ENCODE measurements at regions not wholly inside any gene's neighbourhood (a gene's known extent, or its start where the extent isn't known, plus 50 kb on each side); places are given as distances from the start of the nearest gene placed in this dataset.
A peak's percentile ranks its signal among the peaks of the same experiment; 100 is the strongest.

GRCh38 chr7:25358926-25359325 lies 130.6 kb upstream of the NPVF start:
- peak in 1 of 4 donors; percentile 44 for DNase-seq (ENCODE audit: low read depth in 4 of 4, low spot score in 2 of 4)

GRCh38 chr7:25359471-25360059 lies 131.3 kb upstream of the NPVF start:
- peak in 2 of 4 donors; percentile 49 to 55 for DNase-seq (ENCODE audit: low read depth in 4 of 4, low spot score in 2 of 4)

- peak in 1 of 4 donors; percentile 33 for DNase-seq (ENCODE audit: low read depth in 4 of 4, low spot score in 2 of 4)
These were observed 132.2 kb upstream of the NPVF start for GRCh38 chr7:25360451-25360850.

GRCh38 chr7:25361387-25361786 lies 133.1 kb upstream of the NPVF start:
- DNase-seq (ENCODE audit: low read depth in 4 of 4, low spot score in 2 of 4): no peak

GRCh38 chr7:25361863-25362262 lies 133.6 kb upstream of the NPVF start:
- DNase-seq (ENCODE audit: low read depth in 4 of 4, low spot score in 2 of 4): no peak

GRCh38 chr7:25368599-25369201 lies 140.4 kb upstream of the NPVF start:
- no peak for DNase-seq (ENCODE audit: low read depth in 4 of 4, low spot score in 2 of 4)

GRCh38 chr7:25369786-25370185 lies 141.5 kb upstream of the NPVF start:
- DNase-seq (ENCODE audit: low read depth in 4 of 4, low spot score in 2 of 4): no peak

GRCh38 chr7:25371972-25372371 lies 143.7 kb upstream of the NPVF start:
- no peak for DNase-seq (ENCODE audit: low read depth in 4 of 4, low spot score in 2 of 4)

- no peak for DNase-seq (ENCODE audit: low read depth in 4 of 4, low spot score in 2 of 4)
These were observed 147.7 kb upstream of the NPVF start for GRCh38 chr7:25375805-25376600.

GRCh38 chr7:25379351-25380300 lies 151.3 kb upstream of the NPVF start:
- no peak for DNase-seq (ENCODE audit: low read depth in 4 of 4, low spot score in 2 of 4)

GRCh38 chr7:25381818-25382589 lies 153.7 kb upstream of the NPVF start:
- no peak for DNase-seq (ENCODE audit: low read depth in 4 of 4, low spot score in 2 of 4)

GRCh38 chr7:25382869-25383268 lies 154.6 kb upstream of the NPVF start:
- no peak for DNase-seq (ENCODE audit: low read depth in 4 of 4, low spot score in 2 of 4)

GRCh38 chr7:25383402-25383801 lies 155.1 kb upstream of the NPVF start:
- no peak for DNase-seq (ENCODE audit: low read depth in 4 of 4, low spot score in 2 of 4)

GRCh38 chr7:25384788-25385505 lies 156.7 kb upstream of the NPVF start:
- DNase-seq (ENCODE audit: low read depth in 4 of 4, low spot score in 2 of 4): no peak

- no peak for DNase-seq (ENCODE audit: low read depth in 4 of 4, low spot score in 2 of 4)
These were observed 157.3 kb upstream of the NPVF start for GRCh38 chr7:25385506-25386136.

- DNase-seq (ENCODE audit: low read depth in 4 of 4, low spot score in 2 of 4): no peak
These were observed 158.0 kb upstream of the NPVF start for GRCh38 chr7:25386311-25386744.

- no peak for DNase-seq (ENCODE audit: low read depth in 4 of 4, low spot score in 2 of 4)
These were observed 160.4 kb upstream of the NPVF start for GRCh38 chr7:25388681-25389080.

GRCh38 chr7:25389489-25390106 lies 161.3 kb upstream of the NPVF start:
- no peak for DNase-seq (ENCODE audit: low read depth in 4 of 4, low spot score in 2 of 4)

Data from left renal cortex interstitium (tissue), 4 donors.